ENCODE measurements at regions not wholly inside any gene's neighbourhood (a gene's known extent, or its start where the extent isn't known, plus 50 kb on each side); places are given as distances from the start of the nearest gene placed in this dataset.

GRCh38 chr3:21273259-21274025 is 477.6 kb downstream of the ZNF385D start:
- TF ChIP-seq, protein P1, sequence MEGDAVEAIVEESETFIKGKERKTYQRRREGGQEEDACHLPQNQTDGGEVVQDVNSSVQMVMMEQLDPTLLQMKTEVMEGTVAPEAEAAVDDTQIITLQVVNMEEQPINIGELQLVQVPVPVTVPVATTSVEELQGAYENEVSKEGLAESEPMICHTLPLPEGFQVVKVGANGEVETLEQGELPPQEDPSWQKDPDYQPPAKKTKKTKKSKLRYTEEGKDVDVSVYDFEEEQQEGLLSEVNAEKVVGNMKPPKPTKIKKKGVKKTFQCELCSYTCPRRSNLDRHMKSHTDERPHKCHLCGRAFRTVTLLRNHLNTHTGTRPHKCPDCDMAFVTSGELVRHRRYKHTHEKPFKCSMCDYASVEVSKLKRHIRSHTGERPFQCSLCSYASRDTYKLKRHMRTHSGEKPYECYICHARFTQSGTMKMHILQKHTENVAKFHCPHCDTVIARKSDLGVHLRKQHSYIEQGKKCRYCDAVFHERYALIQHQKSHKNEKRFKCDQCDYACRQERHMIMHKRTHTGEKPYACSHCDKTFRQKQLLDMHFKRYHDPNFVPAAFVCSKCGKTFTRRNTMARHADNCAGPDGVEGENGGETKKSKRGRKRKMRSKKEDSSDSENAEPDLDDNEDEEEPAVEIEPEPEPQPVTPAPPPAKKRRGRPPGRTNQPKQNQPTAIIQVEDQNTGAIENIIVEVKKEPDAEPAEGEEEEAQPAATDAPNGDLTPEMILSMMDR (IDR thresholded peaks at IDR 0.05), result no peak
- TF ChIP-seq POLR2A (IDR thresholded peaks at IDR 0.05), result no peak

Measured in testis (tissue), 2 donors.